GM21786 (cell line): ENCODE measurements at regions not wholly inside any gene's neighbourhood (a gene's known extent, or its start where the extent isn't known, plus 50 kb on each side); places are given as distances from the start of the nearest gene placed in this dataset.

ENCODE experiments used
- ATAC-seq: cut with Tn5 transposase; IDR thresholded peaks from one replicate; pipeline ENCODE4 v1.9.1; 2021; ENCODE audit not compliant: unreplicated experiment

DNA sequence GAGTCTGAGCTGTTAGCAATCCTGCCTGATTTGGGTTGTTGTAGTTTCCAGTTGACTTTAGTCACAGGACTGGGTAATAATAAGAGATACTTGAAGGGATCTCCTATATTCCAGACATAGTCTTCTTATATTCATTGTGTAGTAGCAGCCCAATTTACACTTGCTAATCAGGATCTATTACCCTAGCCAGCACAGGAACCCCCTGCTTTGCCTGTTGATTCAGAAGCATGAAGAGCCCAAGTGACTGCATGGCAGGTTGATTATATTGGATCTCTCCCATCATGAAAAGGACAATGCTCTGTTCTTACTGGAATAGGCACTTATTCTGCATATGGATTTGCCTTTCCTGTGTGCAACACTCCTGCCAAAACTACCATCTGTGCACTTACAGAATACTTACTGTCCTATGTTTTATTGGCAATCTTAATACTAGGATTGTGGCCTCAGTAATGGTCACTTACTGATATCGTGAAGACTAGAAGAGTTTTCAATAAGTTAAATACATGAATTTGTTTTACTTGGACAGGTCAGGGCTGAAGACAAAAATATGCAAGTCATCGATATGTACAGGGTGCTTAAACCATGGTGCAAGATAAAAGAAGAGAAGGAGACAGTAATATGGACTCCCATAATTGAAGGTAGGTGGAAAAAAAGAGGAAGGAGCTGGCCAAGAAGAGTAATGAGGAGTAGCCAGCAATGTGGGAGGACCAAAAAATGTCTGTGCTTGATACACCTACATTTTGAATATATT lies 304.1 kb downstream of the MCTP2 start:
- ATAC-seq: no peak

DNA sequence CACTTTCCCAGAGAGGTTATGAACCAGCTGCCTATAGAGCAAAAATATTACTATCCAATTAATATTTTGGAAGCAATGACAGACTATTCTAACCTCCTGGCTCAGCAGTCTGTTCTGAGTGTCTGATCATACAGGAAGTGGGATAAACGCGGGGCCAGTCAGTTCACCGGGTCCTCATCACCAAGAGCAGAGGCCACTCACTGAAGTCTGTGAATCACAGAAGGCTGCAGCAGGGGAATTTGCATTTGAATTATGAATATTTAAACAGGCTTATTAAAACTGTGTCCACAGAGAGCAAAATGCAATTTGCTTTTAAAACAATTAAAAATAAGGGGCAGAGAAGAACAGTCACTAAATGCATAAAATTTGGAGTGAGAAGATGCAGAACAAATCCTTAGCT lies 305.2 kb downstream of the MCTP2 start:
- no peak for ATAC-seq

GRCh38 chr15:94538280-94538679 lies 306.9 kb downstream of the MCTP2 start:
- no peak for ATAC-seq

GRCh38 chr15:94542391-94542790 lies 311.0 kb downstream of the MCTP2 start:
- no peak for ATAC-seq

- no peak for ATAC-seq
These were observed 315.4 kb downstream of the MCTP2 start for GRCh38 chr15:94546808-94547207.

DNA sequence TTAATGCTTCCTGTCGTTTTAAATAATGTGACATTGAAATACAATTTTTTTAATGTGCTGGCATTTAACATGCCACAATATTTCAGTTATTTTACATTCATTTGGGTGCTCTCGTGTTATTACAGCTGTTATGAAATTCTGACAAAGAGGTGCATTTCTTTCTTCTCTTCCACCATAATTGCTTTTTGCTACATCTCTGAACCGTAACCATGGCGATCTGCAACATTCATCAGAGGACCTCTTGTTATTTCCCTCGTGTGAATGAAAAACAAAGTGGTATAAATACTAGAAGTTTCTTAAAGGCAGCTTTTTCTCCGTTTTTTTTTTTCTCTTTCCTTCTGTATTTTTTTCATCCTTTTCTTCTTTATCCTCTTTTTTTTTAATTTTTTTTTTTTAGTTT lies 316.4 kb downstream of the MCTP2 start:
- ATAC-seq: no peak

DNA sequence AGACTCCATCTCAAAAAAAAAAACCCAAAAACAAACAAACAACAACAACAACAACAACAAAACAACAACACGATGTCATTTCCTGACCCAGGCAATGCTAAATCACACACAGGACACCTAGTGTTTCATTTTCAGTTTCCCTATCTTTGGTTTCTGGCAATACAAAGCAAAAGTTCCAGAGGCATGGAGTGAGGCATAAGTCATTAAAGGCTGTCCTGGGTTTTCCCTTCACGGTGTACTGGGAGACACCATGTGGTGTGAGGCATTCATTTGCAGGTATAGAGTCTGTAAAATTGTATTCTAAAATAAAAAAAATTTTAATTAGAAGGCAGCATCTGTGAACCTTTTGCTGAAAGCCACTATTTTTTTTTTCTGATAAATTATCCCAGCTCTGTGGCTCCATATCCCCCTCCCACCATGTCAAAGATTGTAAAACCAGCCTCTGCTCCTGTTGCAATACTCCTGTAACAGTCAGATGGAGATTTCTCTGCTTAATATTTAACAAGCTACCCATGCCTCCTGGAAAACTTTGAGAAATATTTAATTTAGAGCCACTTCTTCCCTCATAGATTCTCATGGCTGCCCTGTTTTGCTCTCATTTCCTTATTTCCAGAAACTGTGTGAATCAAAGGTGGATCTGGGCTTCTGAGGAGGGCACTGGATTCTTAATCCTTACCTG lies 324.6 kb downstream of the MCTP2 start:
- no peak for ATAC-seq

DNA sequence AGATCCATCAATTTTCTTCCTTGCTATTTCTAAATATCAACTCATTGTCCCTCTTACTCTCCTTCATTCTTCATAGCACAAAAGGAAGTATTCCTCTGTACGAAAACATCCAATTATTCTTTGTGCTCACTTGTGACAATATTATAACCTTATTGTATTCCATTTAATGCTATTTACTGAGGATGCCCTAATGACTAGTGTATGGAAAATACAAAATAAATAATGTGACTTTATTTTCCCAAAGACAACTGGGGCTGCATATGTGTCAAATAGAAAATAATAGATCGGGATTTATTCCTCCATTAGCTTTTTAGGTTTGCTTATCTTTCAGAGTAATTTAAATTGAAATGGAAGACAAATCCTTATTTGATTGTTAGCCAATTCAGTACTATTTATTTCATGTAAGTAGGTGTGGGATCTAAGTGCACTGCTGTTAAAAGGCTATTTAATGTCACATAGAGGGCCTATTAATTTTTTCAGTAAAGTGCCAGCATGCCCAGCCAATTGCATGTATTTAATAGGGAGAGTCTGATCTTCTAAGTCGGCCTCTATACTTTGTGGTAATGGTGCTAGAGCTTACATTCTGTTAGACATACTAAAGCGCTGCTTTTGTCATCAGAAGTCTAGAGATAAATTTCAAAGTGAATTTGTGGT lies 329.8 kb downstream of the MCTP2 start:
- no peak for ATAC-seq

DNA sequence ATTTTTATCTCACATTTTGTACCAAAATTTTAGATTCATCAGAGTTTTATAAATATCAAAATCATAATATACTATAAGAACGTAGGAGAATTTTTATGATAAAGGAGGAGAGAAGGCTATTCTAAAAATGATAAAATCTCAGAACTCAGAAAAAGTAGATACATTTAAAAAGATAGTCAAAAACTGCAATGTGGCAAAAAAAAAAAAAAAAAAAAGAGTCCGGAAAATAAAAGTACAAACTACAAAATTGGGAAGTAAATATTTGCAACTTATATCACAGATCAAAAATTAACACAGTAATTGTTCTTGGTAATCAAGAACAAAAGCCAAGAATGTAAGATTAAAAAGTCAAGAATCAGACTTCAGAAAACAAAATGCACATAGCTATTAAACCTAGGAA lies 332.1 kb downstream of the MCTP2 start:
- no peak for ATAC-seq

DNA sequence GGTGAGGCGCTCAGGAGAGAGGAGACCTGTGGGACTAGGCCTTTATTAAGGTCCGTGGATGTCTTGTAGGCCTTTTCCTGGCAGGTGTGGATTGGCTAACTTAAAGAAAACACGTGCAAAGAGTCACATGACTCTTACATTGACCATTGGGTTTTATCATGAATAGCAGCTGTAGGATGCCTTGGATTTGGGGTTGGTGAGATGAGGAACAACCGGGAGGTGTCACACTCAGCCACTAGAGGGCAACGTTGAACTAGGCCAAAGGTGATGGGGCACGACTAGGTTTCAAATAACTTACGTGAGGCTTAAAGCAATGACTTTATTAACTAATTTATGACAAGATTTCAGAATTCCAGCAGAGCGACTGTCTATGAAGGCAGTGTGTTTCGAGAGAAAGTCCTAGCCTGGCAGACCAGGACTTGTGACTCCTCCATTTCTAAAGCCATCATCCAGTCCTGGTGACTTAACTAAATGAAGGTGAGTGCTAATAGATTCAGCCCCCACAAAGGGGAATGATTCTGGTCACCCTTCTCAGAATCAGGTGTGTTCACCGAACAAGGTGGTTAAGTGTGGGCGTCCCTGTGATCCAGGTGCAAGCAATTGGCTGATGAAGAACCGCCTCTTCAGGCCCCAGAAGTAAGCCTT lies 345.6 kb downstream of the MCTP2 start:
- ATAC-seq: no peak

GRCh38 chr15:94579286-94579685 lies 347.9 kb downstream of the MCTP2 start:
- ATAC-seq: no peak

GRCh38 chr15:94580211-94580885 lies 349.0 kb downstream of the MCTP2 start:
- ATAC-seq: no peak

- peak; percentile 42 for ATAC-seq
These were observed 351.0 kb downstream of the MCTP2 start for GRCh38 chr15:94582368-94582767.

- ATAC-seq: peak; percentile 79
These were observed 353.5 kb downstream of the MCTP2 start for GRCh38 chr15:94584833-94585244.

DNA sequence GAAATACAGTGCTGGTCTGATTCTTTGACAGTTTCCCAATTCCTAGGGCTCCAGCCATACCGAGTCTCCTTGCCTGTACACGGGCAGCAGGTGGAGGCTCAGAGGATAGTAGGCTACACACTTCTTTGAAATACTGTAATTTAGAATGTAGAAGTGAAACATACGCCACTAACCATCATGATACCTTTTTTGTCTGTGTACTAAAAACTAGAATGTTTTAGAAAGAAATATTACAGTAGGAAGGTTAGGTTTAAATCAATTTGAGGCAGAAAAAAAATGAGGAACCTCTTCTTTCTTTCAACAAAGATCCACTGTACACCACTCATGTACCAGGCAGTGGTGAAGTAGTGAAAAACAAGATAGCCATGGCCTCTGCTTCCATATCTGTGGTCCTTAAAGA lies 354.7 kb downstream of the MCTP2 start:
- peak; percentile 62 for ATAC-seq

DNA sequence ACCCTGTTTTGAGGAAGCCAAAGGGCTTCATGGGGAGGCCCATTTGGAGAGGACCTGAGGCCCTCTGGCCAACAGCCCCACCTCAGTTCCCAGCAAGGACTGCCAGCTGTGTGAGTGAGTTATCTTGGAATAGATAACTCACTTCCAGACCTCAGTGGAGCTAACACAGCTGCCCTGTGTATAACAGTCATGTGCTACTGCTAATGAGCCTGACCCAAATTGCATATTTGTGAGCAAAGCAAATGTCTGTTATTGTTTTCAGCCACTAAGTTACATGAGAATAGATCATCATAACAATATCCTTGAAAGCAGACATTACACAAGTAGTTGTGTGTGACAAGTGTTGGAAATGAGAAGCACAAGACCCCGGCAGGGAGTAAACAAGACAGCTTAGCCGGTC lies 355.8 kb downstream of the MCTP2 start:
- ATAC-seq: no peak

DNA sequence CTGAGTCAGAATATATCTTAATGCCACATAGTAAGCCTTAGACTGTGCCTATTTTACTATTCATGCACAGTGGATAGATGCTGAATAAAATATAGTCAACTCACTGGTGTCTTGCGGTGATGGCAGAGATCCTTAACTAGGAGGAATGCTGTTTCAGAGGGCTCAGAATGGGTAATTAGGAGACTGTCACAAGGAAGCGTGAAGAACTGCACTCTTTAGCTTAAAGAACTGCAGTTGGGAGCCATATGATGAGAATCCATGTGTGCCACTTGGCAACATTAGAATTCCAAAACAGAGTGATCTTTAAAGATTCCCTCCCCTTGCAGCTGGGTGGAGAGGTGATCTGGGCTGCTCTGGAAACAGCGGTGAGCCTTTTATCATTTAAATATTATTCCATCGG lies 357.6 kb downstream of the MCTP2 start:
- ATAC-seq: no peak

- no peak for ATAC-seq
These were observed 361.1 kb downstream of the MCTP2 start for GRCh38 chr15:94592495-94592894.

GRCh38 chr15:94596707-94597106 lies 365.3 kb downstream of the MCTP2 start:
- no peak for ATAC-seq

- no peak for ATAC-seq
These were observed 369.1 kb downstream of the MCTP2 start for GRCh38 chr15:94600505-94600904.
